HG03442 (cell line): ENCODE measurements at regions not wholly inside any gene's neighbourhood (a gene's known extent, or its start where the extent isn't known, plus 50 kb on each side); places are given as distances from the start of the nearest gene placed in this dataset.

Source experiments
- ATAC-seq: cut with Tn5 transposase; IDR thresholded peaks from one replicate; pipeline ENCODE4 v1.9.1; 2021; ENCODE audit warnings: mild to moderate bottlenecking, moderate library complexity; ENCODE audit not compliant: unreplicated experiment

DNA sequence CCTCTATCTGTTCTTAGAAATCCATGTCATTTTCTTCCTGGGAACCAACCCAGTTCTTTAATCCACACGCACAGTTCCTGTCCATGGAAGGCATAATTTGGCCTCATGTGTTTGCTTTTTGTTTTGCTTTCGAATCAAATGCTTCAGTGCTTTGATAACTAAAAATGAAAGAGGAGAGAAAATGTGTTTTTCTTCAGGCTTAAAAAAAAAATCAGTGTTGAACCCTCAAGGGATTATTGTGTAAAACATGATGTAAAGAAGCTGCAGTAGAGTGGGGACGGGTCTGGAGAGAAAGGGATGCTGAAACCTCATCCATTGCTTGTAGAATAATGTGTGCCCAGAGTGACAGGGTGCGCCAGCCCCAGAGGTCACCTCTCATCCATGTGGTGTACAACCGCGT, 197.5 kb upstream of the JARID2 start:
- no peak for ATAC-seq

GRCh38 chr6:15058200-15059061, 187.4 kb upstream of the JARID2 start:
- no peak for ATAC-seq

DNA sequence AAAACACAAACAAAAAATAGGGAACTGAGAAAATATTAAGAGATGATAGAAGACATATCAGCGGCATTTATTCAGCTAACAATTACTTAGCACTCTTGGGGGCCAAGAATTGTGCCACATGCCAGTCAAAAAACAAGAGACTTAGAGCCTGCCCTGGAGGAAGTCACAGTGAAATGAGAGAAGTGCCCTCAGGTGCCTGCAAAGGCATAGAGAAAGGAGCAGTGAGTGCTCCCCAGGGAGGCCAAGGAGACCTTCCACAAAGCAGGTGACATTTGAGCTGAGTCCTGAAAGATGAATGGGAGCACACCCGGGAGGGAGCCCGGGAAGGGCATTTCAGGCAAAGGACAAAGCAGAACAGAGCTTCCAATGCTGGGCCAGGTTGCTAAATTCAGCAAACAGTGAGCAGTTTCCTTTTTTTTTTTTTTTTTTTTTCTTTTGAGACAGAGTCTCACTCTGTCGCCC, 184.7 kb upstream of the JARID2 start:
- ATAC-seq, result no peak

- no peak for ATAC-seq
Observed at GRCh38 chr6:15061908-15062515, 183.9 kb upstream of the JARID2 start.

- ATAC-seq, result no peak
Observed at GRCh38 chr6:15062516-15063252, 183.2 kb upstream of the JARID2 start.

DNA sequence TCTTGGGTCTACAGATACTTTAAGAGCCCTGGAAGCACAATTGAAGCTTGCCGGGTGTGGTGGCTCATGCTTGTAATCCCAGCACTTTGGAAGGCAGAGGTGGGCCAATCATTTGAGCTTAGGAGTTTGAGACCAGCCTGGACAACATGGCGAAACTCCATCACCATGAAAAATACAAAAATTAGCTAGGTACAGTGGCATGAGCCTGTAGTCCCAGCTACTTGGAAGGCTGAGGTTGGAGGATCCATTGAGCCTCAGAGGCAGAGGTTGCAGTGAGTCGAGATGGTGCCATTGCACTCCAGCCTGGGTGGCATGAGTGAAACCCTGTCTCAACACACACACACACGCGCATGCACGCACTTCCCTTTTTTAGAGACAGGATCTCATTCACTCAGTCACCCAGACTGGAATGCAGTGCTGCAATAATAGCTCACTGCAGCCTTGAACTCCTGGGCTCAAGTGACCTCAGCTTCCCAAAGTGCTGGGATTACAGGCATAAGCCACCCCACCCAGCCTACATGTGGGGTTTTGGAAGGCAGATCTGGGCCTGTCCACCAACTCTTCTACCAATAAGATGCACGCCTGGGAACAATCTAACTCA, 182.5 kb upstream of the JARID2 start:
- no peak for ATAC-seq

DNA sequence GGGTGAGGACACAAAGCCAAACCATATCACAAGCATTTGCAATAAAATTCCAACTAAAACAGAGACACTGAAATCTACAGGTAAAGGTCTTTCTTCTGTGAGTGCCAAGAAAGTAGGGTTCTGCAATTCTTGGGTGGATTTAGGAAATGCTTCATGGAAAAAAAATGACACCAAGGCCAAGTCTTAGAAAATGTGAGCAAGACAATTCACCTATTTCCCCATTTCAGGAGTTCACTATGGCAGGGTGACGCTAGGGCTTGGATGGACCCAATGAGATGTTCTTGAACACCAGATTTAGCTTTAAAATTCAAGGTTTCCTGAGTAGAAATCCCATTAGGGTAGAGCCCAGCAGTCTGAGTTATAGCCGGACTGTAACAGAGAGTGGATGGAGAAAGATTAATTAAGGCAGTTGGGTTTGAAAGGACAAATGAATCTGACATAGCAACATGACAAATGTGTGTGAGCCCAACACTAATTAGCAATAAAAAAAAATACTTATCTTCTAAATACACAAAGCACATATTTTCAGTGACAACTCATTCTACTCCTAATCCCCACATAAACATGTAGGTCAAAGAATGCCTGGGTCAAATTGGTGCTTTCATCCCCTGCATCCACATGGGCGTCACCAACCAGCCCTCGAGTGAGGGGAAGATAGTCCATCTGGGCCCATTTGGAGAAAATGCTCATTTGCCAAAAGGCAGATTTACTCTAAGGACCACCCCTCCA, 180.4 kb upstream of the JARID2 start:
- no peak for ATAC-seq

DNA sequence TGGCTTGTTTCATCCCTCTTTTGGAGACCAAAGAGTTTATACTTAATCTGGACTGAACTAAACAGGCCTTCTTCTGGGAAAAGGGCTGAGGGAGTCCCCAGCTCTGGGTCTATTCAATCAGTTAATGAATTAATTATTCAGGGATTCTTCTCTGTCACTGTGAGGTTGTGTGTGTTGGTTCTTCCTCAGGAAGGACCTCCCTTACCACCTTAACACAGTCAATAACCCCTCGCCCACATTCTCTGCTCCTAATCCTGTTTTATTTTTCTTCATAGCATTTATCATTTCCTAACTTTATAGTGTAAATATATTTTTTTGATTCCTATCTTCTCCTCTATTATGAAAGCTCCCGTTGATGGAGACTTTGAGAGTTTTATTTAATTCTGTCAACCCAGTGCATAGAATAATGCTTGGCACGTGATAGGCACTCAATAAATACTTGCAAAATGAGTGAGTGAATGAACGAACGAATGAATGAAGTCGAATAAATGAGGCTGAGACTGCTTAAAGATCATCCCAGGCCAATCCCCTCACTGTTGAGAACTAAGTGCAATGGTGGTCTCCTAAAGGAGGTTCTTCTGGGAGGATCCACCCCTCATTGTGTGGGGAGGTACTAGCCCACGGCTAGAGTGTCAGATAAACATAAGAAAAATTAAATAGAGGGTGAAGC, 179.6 kb upstream of the JARID2 start:
- no peak for ATAC-seq

DNA sequence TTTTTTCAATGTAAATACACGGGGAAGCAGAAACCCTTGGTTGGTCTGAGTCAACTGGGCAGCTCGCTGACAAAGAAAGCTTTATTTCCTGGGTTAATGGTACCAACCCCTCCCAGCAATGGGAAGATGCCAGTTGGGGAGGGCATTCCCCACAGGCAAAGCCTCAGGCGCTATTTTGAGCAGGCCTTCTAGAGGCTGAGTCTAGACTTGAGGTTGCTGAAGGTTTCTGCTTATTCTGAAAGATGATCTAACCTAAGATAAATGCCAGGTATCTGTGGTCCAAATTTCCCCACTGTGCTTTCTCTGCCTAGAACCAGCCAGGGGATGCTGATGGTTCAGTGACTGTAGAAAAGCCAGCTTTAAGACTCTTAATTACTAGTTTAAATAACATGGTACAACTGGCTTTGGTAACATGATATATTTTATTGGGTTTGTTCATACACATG, 172.5 kb upstream of the JARID2 start:
- no peak for ATAC-seq

- ATAC-seq, result no peak
Observed at GRCh38 chr6:15073883-15074465, 171.9 kb upstream of the JARID2 start.

DNA sequence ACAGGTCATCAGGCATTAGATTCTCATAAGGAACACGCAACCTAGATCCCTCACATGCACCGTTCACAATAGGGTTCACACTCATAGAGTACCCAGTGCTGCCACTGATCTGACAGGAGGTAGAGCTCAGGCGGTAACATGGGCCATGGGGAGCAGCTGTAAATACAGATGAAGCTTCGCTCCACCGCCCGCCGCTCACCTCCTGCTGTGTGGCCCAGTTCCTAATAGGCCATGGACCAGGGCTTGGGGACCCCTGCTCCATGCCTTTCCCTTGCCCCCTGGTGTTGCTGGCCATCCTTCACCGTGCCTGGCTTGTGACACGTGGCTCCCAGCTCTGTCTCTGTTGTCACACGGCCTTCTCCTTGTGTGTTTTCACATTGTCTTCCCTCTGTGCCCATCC, 171.1 kb upstream of the JARID2 start:
- ATAC-seq, result no peak

GRCh38 chr6:15076565-15076964, 169.3 kb upstream of the JARID2 start:
- ATAC-seq, result no peak

GRCh38 chr6:15077006-15077405, 168.9 kb upstream of the JARID2 start:
- no peak for ATAC-seq

- no peak for ATAC-seq
Observed at GRCh38 chr6:15077961-15078360, 167.9 kb upstream of the JARID2 start.

DNA sequence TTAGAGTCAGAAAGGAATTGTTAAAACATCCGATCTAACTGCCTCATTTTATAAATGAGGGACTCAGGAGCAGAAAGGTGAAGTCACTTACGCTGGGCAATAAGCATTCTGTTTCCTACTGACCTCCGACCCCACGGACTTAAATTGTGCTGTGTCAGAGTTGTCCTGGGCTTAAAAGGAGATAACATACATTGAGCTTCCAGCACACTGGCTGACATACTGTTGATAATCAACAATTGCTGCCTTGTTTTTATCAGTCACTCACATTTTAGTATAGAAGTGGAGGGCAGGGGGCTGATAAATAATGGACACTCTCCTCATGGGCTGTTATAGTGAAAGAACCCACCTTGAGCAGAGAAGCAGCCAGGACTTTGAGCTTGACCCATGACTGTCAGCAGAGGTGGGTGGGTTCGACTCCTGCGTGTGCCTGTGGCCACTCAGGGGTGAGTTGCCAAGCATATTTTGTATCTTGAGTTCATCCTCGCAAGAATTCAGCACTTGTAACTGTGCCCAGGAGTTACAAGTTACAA, 166.5 kb upstream of the JARID2 start:
- ATAC-seq, result no peak

DNA sequence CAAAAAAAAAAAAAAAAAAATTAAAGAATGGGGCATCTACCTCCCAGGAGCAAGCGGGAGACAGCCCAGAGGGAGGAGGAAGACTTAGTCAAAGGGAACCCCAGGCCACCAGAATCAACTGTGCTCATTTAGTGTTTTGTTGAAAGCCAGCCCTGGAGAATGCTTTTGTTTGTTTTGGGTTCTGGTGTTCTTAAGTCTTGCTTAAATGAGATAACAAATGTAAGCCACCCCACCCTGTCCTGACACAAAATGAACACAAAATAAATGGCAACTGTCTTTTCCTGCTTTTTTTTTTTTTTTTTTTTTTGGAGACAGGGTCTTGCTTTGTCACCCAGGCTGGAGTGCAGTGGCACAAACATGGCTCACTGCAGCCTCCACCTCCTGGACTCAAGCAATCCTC, 165.0 kb upstream of the JARID2 start:
- ATAC-seq, result no peak

GRCh38 chr6:15081447-15081846, 164.4 kb upstream of the JARID2 start:
- no peak for ATAC-seq

DNA sequence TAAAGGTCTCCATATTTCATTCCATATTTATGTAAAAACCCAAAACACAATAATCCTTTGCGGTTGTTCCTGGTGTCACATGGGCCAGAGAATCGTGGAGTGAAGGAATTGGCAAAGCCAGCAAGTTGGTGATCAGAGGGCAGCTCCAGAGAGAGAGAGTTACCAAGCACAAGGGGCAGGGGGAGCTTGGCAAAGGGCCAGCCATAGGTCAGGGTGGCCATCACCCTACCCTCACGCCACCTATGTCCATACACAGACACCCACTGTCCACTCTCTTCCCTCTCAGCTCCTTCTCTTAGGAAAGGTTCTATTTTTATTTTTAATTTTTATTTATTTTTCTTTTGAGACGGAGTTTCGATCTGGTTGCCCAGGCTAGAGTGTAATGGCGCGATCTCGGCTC, 163.2 kb upstream of the JARID2 start:
- ATAC-seq, result no peak

- ATAC-seq, result no peak
Observed at GRCh38 chr6:15086348-15087158, 159.3 kb upstream of the JARID2 start.
